Stimulated activated CD8-positive, alpha-beta memory T cell treated with anti-CD3 and anti-CD28 coated beads, Interleukin-4, amount 100 ng/mL, for 4 hours (primary cell): ENCODE measurements at regions not wholly inside any gene's neighbourhood (a gene's known extent, or its start where the extent isn't known, plus 50 kb on each side); places are given as distances from the start of the nearest gene placed in this dataset.

Experiments used
- DNase-seq, 2 donors: peaks; one replicate each; pipeline ENCODE4 v3.0.0-alpha.2; 2020; ENCODE audit warnings: low read depth in 2 of 2, low spot score in 1 of 2

- DNase-seq = no peak
Measured at GRCh38 chr4:180814875-180815417, 1428.3 kb upstream of the TENM3 start.

- DNase-seq = no peak
Measured at GRCh38 chr4:180817529-180817928, 1425.7 kb upstream of the TENM3 start.

GRCh38 chr4:180823108-180823507 is 1420.1 kb upstream of the TENM3 start:
- DNase-seq = no peak

- DNase-seq = no peak
Measured at GRCh38 chr4:180827232-180828009, 1415.8 kb upstream of the TENM3 start.

- no peak for DNase-seq
Measured at GRCh38 chr4:180828455-180829018, 1414.7 kb upstream of the TENM3 start.

GRCh38 chr4:180832073-180832472 is 1411.1 kb upstream of the TENM3 start:
- DNase-seq = no peak

- DNase-seq = no peak
Measured at GRCh38 chr4:180840142-180840541, 1403.1 kb upstream of the TENM3 start.

- DNase-seq = no peak
Measured at GRCh38 chr4:180850318-180850940, 1392.8 kb upstream of the TENM3 start.

- no peak for DNase-seq
Measured at GRCh38 chr4:180852738-180853137, 1390.5 kb upstream of the TENM3 start.

GRCh38 chr4:180855184-180855583 is 1388.0 kb upstream of the TENM3 start:
- DNase-seq = no peak

GRCh38 chr4:180860089-180860720 is 1383.0 kb upstream of the TENM3 start:
- DNase-seq = no peak

GRCh38 chr4:180861651-180862050 is 1381.6 kb upstream of the TENM3 start:
- no peak for DNase-seq

GRCh38 chr4:180866933-180867643 is 1376.1 kb upstream of the TENM3 start:
- DNase-seq = no peak

- DNase-seq = no peak
Measured at GRCh38 chr4:180870623-180871022, 1372.6 kb upstream of the TENM3 start.

- DNase-seq = no peak
Measured at GRCh38 chr4:180898305-180898704, 1344.9 kb upstream of the TENM3 start.

- no peak for DNase-seq
Measured at GRCh38 chr4:180900781-180901180, 1342.4 kb upstream of the TENM3 start.

GRCh38 chr4:180909279-180909678 is 1333.9 kb upstream of the TENM3 start:
- no peak for DNase-seq

- DNase-seq = no peak
Measured at GRCh38 chr4:180913750-180914149, 1329.5 kb upstream of the TENM3 start.

GRCh38 chr4:180923486-180923885 is 1319.7 kb upstream of the TENM3 start:
- DNase-seq = no peak

- DNase-seq = no peak
Measured at GRCh38 chr4:180925805-180926204, 1317.4 kb upstream of the TENM3 start.

- no peak for DNase-seq
Measured at GRCh38 chr4:180926277-180926676, 1316.9 kb upstream of the TENM3 start.
